RCC 7860 (cell line): ENCODE measurements at regions not wholly inside any gene's neighbourhood (a gene's known extent, or its start where the extent isn't known, plus 50 kb on each side); places are given as distances from the start of the nearest gene placed in this dataset.

Experiments
- DNase-seq: peaks from one replicate; pipeline ENCODE4 v3.0.0-alpha.2; 2015; ENCODE audit warnings: low spot score
- FAIRE-seq: peaks from 2 replicates; lab custom pipeline; 2012; peaks lifted over from hg19 to GRCh38; lab: Jason Lieb, UNC

GRCh38 chr5:81856948-81857928, 106.3 kb upstream of the SSBP2 start:
- DNase-seq = peak; percentile 18
- no peak for FAIRE-seq

DNA sequence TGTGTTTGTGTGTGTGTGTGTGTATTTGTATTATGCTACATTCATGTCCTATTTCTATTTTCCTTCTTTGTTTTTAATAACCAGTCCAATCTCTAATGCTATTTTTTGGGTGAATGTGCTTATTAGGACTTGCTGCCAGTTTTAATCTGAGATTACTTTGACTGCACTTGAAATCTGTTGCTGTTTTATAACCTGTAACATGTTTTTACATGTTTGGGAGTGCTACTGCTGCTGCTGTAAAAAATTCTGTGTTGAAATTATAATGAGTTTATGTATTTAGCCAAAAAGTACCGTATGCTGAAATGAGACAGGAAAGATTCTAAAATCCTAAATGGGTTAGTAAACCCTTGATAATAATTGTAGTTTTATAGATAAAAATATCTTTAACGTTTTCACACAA, 104.7 kb upstream of the SSBP2 start:
- DNase-seq (no peak), FAIRE-seq (no peak)

DNA sequence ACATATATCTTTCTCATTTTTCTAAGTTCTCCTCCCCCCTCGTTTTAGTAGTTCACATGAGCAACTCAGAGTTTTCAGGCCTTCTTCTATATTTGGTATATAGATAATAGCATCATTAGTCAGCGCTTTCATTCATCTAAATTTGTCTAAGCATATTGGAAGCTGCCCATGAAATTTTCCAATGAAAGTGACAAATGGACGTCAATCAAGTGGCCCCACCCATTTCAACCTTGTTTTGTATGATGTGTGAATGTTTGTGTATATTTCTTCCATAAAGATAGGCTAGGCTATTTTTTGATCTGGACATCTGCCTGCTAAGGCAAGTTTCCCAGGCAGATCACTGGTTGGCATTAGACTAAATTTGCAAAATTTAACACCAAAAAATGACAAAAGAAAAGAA, 104.0 kb upstream of the SSBP2 start:
- no peak for FAIRE-seq
- DNase-seq = no peak

DNA sequence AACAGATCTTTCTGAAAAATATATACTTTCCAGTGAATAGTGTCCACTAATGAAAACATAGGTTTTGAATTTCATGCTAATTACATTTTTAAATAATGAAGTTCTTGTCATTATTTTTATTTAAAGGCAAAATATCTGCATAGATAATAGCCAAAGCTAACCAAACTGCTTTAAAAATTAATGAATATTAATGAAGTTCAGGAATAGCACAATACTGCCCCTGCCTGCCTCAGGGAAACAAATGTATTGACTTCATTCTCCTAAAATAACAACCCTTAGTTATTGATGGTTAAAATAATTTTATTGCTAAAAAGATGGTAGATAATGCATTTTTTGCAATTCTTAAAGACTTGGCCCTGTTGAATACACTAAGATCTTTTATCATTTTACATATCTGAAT, 103.6 kb upstream of the SSBP2 start:
- FAIRE-seq = no peak
- no peak for DNase-seq

DNA sequence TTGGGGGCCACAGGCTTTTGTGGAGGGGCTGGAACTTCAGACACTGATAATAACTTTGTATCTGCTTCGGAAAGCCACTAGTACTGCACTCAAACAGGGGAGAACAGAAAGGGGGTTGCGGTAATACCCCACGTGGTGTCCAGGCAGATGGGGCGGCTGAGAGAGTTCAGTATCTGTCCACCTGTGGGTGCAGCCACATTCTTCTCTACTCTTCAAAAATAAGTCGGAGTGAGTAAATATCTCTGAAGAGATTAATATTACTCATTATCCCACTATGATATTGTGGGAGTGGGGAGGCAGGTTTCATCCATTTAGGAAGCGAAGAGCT, 102.1 kb upstream of the SSBP2 start:
- FAIRE-seq = no peak
- DNase-seq = no peak

DNA sequence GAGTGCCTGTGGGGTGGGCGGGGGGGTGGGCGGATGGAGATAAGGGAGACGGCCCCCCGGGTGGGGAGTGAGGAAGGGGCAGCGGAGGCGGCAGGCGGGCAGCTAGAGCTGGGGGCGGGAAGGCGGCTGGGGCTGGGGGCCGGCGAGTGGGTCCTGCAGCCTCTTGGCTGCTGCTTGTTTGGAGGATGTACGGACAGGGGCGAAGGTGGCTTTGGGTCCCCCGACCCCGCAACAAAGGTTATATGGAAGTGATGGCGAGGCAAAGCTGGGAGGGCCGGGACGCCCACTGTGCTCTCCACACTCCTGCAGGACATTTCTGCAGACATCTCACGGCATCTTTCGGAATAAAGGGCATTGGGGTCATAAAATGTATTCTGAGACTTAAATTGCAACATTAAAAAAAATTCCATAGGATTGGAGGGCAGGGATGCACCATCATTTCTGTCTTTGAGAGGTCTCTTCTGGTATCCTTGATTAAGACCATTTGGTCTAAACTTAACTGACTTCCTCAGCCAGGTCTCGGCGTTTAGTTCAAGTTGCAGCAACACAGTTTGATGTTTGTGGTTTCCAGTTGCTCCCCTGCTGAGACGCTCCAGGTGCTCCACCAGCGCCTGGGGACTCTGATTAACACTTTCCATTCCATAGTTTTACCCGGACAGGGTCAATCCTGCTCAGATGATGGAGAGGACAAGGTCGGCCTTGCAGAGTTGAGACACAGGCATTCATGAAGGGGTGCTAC, 101.6 kb upstream of the SSBP2 start:
- DNase-seq (no peak), FAIRE-seq (no peak)

GRCh38 chr5:81851481-81852178, 100.7 kb upstream of the SSBP2 start:
- DNase-seq (peak; percentile 65), FAIRE-seq (no peak)

- DNase-seq (no peak), FAIRE-seq (no peak)
Measured at GRCh38 chr5:81850501-81851357, 99.8 kb upstream of the SSBP2 start.

- no peak for DNase-seq
- no peak for FAIRE-seq
Measured at GRCh38 chr5:81849770-81850367, 99.0 kb upstream of the SSBP2 start.

GRCh38 chr5:81848362-81848880, 97.5 kb upstream of the SSBP2 start:
- FAIRE-seq (no peak), DNase-seq (no peak)

GRCh38 chr5:81846301-81846700, 95.4 kb upstream of the SSBP2 start:
- FAIRE-seq (no peak), DNase-seq (no peak)

DNA sequence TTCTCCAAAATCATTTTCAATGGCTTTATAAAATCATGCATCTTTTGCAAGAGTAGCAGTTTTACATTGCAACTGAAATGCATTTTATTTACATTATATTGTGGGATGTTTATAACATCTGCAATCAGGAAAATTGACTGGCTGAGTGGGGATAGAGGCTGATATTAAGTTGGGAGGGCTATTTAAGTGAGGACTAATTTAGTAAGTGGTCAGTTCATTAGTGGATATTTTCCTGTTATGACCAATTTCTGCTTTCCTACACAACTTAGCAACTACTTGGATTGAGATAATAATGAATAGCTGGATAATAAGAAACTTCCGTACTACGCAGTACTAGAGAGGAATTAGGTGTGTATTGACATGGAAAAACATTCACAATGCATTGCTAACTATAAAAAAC, 92.9 kb upstream of the SSBP2 start:
- FAIRE-seq (no peak), DNase-seq (no peak)

- FAIRE-seq = no peak
Measured at GRCh38 chr5:81842795-81843398, 92.0 kb upstream of the SSBP2 start.

GRCh38 chr5:81839034-81839433, 88.1 kb upstream of the SSBP2 start:
- DNase-seq = no peak
- FAIRE-seq = no peak

More at GRCh38 chr5:81842795-81843398, 92.0 kb upstream of the SSBP2 start:
- no peak for DNase-seq

DNA sequence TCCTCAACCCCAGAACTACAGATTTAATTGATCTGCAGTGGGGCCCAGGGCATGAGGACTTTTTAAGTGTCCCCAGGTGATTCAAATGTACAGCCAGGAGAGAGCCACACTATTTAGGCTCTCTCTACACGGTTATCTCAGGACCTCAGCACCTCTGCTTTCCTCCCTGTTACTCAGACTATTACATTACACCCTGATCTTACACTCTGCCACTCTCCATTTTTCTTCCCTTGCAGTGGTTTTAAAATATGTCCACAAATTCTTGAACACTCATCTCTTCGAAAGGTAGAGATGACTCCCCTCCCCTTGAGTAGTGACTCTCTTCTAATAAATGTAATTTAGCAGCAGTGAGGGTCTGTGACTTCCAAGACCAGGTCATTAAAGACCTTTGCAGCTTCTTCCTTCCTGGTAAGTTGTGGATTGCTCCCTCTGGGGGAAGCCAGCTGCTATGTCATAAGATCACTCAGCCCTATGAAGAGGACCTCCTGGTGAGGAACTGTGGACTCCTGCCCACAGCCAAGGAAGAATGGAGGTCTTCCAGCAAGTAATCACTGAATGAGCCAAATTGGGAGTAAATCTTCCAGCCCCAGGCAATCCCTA, 87.5 kb upstream of the SSBP2 start:
- no peak for DNase-seq
- no peak for FAIRE-seq

DNA sequence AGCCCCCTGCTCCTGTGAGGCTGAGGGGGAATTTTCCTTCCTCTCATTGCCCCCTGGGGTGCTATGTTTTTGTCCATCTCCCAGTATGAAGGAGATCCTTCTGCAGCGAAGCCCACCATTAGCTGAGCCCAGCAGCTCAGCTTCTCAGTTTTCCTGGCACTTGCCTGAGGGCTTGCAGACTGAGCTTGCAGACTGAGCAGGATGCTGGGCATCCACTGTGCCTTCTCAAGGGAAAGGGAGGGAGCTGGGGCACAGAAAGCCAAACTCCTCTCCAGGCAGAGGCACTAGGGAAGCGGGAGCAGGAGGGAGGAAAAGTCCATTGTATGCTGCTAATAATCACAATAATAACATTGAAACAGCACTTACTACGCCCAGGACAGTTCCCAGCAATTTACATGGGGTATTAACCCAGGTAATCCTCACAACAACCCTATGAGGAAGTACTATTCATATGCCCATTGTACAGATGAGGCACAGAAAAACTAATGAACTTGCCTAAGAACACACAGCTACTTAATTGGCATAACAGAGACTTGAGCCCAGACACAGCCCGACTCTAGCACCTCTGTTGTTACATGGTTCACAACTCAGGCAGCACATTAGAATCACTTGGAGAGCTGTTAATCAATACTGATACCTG, 86.9 kb upstream of the SSBP2 start:
- FAIRE-seq (no peak), DNase-seq (no peak)

GRCh38 chr5:81835814-81836367, 85.0 kb upstream of the SSBP2 start:
- no peak for FAIRE-seq
- no peak for DNase-seq

DNA sequence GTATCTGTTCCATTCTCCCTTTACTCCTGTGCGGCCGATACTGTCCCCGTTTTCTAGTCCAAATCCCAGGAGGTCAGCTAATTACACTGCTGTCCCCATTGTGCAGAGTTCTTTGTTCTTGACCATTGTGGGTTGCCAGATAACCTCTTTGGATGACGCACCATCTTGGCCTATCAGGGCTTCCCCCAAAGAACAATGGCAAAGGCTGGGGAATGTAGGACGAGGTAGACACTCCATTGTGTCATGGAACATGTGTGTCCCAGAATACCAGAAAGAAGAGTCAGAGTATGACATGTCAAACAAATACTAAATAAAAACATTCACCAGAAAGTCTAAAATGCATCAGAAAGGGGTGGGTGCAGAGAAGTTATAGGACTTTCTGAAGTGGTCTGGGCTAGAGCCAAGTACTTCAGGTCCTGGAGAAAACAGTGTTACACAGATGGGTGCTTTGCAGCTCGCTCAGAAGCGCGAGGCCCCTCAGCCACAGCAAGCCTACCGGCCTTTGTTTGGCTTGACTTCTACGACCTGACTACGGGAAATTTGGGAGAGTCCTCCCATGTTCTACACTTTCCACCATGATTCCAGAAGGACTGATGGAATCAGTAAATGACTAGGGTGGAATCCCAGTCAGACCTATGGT, 83.2 kb upstream of the SSBP2 start:
- no peak for FAIRE-seq

More for the DNA sequence above, 83.2 kb upstream of the SSBP2 start:
- DNase-seq = no peak
